Mucosa of stomach (tissue), 1 donor: ENCODE measurements at regions not wholly inside any gene's neighbourhood (a gene's known extent, or its start where the extent isn't known, plus 50 kb on each side); places are given as distances from the start of the nearest gene placed in this dataset.

Experiments used
- H3K27me3 ChIP-seq: one replicate; pipeline ENCODE4 v1.7.0; 2013; ENCODE audit warnings: mild to moderate bottlenecking, low read length; ENCODE audit not compliant: control insufficient read depth, insufficient read depth
- H3K36me3 ChIP-seq: one replicate; pipeline ENCODE4 v1.7.0; 2013; ENCODE audit warnings: low read length; ENCODE audit not compliant: control insufficient read depth, insufficient read depth
- H3K4me1 ChIP-seq: one replicate; pipeline ENCODE4 v1.7.0; 2013; ENCODE audit warnings: mild to moderate bottlenecking, low read length; ENCODE audit not compliant: control insufficient read depth, insufficient read depth
- H3K4me3 ChIP-seq: one replicate; pipeline ENCODE4 v1.7.0; 2013; ENCODE audit warnings: low read length
- H3K9ac ChIP-seq: one replicate; pipeline ENCODE4 v1.7.0; 2013; ENCODE audit warnings: mild to moderate bottlenecking, low read length, moderate library complexity
- H3K9me3 ChIP-seq: one replicate; pipeline ENCODE4 v1.7.0; 2013; ENCODE audit warnings: mild to moderate bottlenecking, low read length, moderate library complexity; ENCODE audit not compliant: control insufficient read depth
- donor health status: Pancreatic carcinoma.

- peaks cover 9% of the 10 kb centered on the region for H3K27me3 ChIP-seq
Measured at GRCh38 chr17:79210638-79211037, 136.0 kb downstream of the ENGASE start.

GRCh38 chr17:79207960-79208359 lies 133.3 kb downstream of the ENGASE start:
- peaks cover 9% of the 10 kb centered on the region for H3K27me3 ChIP-seq
- H3K4me1 ChIP-seq = no peaks in the 10 kb centered on the region
- no peak overlapping the region for H3K4me3 ChIP-seq

More at GRCh38 chr17:79210638-79211037, 136.0 kb downstream of the ENGASE start:
- H3K4me1 ChIP-seq = no peaks in the 10 kb centered on the region
- no peak overlapping the region for H3K9ac ChIP-seq
- H3K4me3 ChIP-seq = no peak overlapping the region
- no peaks in the 10 kb centered on the region for H3K36me3 ChIP-seq
- H3K9me3 ChIP-seq = no peaks in the 10 kb centered on the region

GRCh38 chr17:79205688-79206205 lies 131.1 kb downstream of the ENGASE start:
- no peaks in the 10 kb centered on the region for H3K4me1 ChIP-seq
- no peak overlapping the region for H3K4me3 ChIP-seq
- no peak overlapping the region for H3K9ac ChIP-seq
- no peaks in the 10 kb centered on the region for H3K27me3 ChIP-seq
- no peaks in the 10 kb centered on the region for H3K36me3 ChIP-seq
- H3K9me3 ChIP-seq = no peaks in the 10 kb centered on the region

More at GRCh38 chr17:79207960-79208359, 133.3 kb downstream of the ENGASE start:
- Histone ChIP-seq H3K36me3 (no peaks in the 10 kb centered on the region), H3K9ac (no peak overlapping the region), H3K9me3 (no peaks in the 10 kb centered on the region)

GRCh38 chr17:79204261-79204660 lies 129.6 kb downstream of the ENGASE start:
- H3K9me3 ChIP-seq = no peaks in the 10 kb centered on the region
- H3K9ac ChIP-seq = no peak overlapping the region
- no peak overlapping the region for H3K4me3 ChIP-seq
- H3K4me1 ChIP-seq = no peaks in the 10 kb centered on the region
- H3K27me3 ChIP-seq = no peaks in the 10 kb centered on the region
- no peaks in the 10 kb centered on the region for H3K36me3 ChIP-seq

- Histone ChIP-seq H3K4me3 (no peak overlapping the region), H3K9ac (no peak overlapping the region), H3K9me3 (no peaks in the 10 kb centered on the region), H3K36me3 (no peaks in the 10 kb centered on the region), H3K27me3 (no peaks in the 10 kb centered on the region), H3K4me1 (no peaks in the 10 kb centered on the region)
Measured at GRCh38 chr17:79203657-79204056, 129.0 kb downstream of the ENGASE start.

- Histone ChIP-seq H3K9me3 (no peaks in the 10 kb centered on the region), H3K4me3 (no peak overlapping the region), H3K27me3 (peaks cover 3% of the 10 kb centered on the region), H3K9ac (no peak overlapping the region), H3K4me1 (no peaks in the 10 kb centered on the region), H3K36me3 (no peaks in the 10 kb centered on the region)
Measured at GRCh38 chr17:79203016-79203415, 128.4 kb downstream of the ENGASE start.

GRCh38 chr17:79202480-79202879 lies 127.9 kb downstream of the ENGASE start:
- Histone ChIP-seq H3K36me3 (no peaks in the 10 kb centered on the region), H3K27me3 (peaks cover 3% of the 10 kb centered on the region), H3K4me3 (no peak overlapping the region), H3K9ac (no peak overlapping the region), H3K4me1 (no peaks in the 10 kb centered on the region), H3K9me3 (no peaks in the 10 kb centered on the region)

GRCh38 chr17:79201536-79202227 lies 127.1 kb downstream of the ENGASE start:
- H3K9me3 ChIP-seq = no peaks in the 10 kb centered on the region
- H3K27me3 ChIP-seq = peaks cover 3% of the 10 kb centered on the region

GRCh38 chr17:79201119-79201518 lies 126.5 kb downstream of the ENGASE start:
- H3K4me3 ChIP-seq = no peak overlapping the region
- no peaks in the 10 kb centered on the region for H3K36me3 ChIP-seq
- no peaks in the 10 kb centered on the region for H3K9me3 ChIP-seq
- peaks cover 3% of the 10 kb centered on the region for H3K27me3 ChIP-seq
- H3K9ac ChIP-seq = no peak overlapping the region
- no peaks in the 10 kb centered on the region for H3K4me1 ChIP-seq

More at GRCh38 chr17:79201536-79202227, 127.1 kb downstream of the ENGASE start:
- H3K4me1 ChIP-seq = no peaks in the 10 kb centered on the region
- no peaks in the 10 kb centered on the region for H3K36me3 ChIP-seq
- H3K4me3 ChIP-seq = no peak overlapping the region
- H3K9ac ChIP-seq = no peak overlapping the region

GRCh38 chr17:79196913-79197312 lies 122.3 kb downstream of the ENGASE start:
- Histone ChIP-seq H3K4me3 (no peak overlapping the region), H3K36me3 (no peaks in the 10 kb centered on the region), H3K27me3 (peaks cover 16% of the 10 kb centered on the region), H3K9ac (no peak overlapping the region), H3K9me3 (no peaks in the 10 kb centered on the region), H3K4me1 (no peaks in the 10 kb centered on the region)

- Histone ChIP-seq H3K4me3 (no peak overlapping the region), H3K9me3 (no peaks in the 10 kb centered on the region), H3K9ac (no peak overlapping the region), H3K36me3 (no peaks in the 10 kb centered on the region), H3K27me3 (peaks cover 25% of the 10 kb centered on the region), H3K4me1 (no peaks in the 10 kb centered on the region)
Measured at GRCh38 chr17:79192503-79193351, 118.1 kb downstream of the ENGASE start.

GRCh38 chr17:79191270-79191934 lies 116.8 kb downstream of the ENGASE start:
- H3K27me3 ChIP-seq = peaks cover 37% of the 10 kb centered on the region
- H3K4me3 ChIP-seq = no peak overlapping the region
- no peak overlapping the region for H3K9ac ChIP-seq
- H3K36me3 ChIP-seq = no peaks in the 10 kb centered on the region
- no peaks in the 10 kb centered on the region for H3K4me1 ChIP-seq
- no peaks in the 10 kb centered on the region for H3K9me3 ChIP-seq
